HG03432 (cell line): ENCODE measurements at regions not wholly inside any gene's neighbourhood (a gene's known extent, or its start where the extent isn't known, plus 50 kb on each side); places are given as distances from the start of the nearest gene placed in this dataset.
"Not testable (repeated sequence)": the region's sequence is repeated elsewhere in the genome, so short reads cannot be mapped to it uniquely, and the experiment has no call there.

Experiments used
- ATAC-seq: cut with Tn5 transposase; IDR thresholded peaks from one replicate; pipeline ENCODE4 v1.9.1; 2021; ENCODE audit warnings: mild to moderate bottlenecking, moderate library complexity; ENCODE audit not compliant: unreplicated experiment

DNA sequence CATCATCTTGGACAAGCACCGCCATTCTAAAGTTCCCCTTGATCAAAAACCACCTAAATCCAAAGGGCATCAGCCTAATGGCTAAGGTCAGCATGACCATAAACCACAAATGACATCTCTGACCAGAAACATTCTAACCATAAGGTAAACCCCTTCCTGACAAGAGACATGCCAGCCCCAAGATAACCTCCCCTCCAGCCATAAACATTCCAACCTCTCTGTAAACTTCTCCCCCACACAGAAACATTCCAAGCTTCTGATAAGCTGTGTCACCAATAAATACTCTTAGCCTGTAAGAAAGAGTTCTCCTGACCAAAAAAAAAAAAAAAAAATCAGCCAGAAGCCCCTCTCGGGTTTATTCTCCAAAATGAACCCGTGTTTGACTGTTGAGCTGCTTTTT lies 268.2 kb downstream of the RNF152 start:
- not testable (repeated sequence) for ATAC-seq

- no peak for ATAC-seq
These were observed 273.0 kb downstream of the RNF152 start for GRCh38 chr18:61619783-61620182.

- ATAC-seq: no peak
These were observed 274.0 kb downstream of the RNF152 start for GRCh38 chr18:61618816-61619215.

DNA sequence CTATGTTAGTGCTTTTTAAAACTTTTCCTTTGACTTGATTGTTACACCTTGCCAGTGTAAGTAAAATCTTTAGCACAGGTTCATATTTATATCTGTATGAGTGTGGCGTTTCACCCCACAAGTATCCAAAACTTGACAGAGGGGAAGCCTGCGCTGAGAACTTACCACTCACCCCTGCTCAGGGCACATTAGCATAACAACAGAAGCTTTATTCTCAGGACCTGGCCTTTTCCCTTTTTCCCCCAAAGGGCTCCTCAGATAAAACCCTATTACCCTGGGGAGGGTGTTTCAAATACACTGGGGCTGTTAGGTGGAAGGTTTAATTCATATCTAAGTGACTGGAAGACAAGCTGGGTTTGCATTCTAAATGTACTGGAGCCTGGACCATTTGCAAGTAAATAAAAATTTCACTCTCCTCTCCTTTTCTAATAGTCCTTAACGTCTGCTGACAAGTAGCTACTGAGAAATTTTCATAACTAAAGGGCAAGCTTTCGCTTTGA lies 276.6 kb downstream of the RNF152 start:
- no peak for ATAC-seq

DNA sequence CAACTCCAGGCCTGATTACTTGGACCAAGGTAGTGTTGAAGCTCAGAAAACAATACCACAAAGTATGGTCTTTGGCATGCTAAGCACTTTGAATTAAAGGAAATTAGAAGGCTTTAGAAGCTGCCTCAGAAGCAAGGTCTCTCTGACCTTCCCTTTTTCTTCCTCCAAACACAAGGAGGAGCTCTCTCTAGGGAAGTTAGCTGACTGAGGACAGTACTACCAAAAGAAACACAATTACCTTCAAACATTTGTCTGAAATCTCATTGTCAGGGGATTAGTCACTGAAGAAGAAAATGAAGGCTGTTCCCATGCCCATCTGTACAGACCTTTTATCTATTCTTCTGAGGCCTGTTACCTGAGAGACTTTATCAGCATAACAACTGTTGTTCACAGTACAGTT lies 279.3 kb downstream of the CDH20 start:
- ATAC-seq: no peak

DNA sequence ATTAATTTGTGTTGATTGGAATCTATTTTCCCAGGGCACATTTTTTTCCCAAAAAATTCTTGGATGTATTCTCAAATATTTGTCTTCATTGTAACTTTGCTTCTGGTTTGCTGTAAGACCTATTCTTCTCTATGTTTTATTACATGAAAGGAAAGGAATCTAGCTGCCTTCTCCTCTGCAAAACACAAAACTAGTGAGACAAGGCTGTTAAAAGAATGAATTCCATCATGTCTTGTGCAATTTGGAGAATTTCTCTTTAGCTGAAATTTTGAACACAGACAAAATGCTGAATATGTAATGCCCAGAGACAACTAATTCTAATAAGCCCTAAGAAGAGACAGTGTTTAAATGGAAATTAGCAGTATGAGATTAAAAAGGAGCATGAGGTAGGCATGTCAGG lies 275.9 kb downstream of the CDH20 start:
- no peak for ATAC-seq

- no peak for ATAC-seq
These were observed 275.1 kb downstream of the CDH20 start for GRCh38 chr18:61608316-61608715.

- ATAC-seq: no peak
These were observed 274.6 kb downstream of the CDH20 start for GRCh38 chr18:61607867-61608266.

DNA sequence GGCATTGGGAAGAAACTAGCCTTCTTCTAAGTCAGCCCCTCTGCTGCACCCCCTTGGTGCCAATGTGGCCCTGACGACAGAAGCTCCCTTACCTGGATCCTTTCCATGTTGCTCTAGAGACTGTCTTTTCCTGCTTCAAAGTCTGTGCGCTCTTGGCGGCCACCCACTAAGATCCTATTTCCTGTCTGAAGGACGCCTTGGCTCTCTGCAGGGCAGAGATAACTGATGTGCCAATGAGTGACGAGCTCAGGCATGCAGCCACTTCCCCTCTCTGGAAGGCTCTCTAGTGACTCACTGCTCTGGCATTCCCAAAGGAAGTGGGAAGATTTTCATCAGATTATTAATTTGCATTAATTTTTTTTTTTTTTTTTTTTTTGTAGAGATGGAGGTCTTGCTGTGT lies 273.5 kb downstream of the CDH20 start:
- no peak for ATAC-seq

- ATAC-seq: no peak
These were observed 272.9 kb downstream of the CDH20 start for GRCh38 chr18:61606068-61606660.

DNA sequence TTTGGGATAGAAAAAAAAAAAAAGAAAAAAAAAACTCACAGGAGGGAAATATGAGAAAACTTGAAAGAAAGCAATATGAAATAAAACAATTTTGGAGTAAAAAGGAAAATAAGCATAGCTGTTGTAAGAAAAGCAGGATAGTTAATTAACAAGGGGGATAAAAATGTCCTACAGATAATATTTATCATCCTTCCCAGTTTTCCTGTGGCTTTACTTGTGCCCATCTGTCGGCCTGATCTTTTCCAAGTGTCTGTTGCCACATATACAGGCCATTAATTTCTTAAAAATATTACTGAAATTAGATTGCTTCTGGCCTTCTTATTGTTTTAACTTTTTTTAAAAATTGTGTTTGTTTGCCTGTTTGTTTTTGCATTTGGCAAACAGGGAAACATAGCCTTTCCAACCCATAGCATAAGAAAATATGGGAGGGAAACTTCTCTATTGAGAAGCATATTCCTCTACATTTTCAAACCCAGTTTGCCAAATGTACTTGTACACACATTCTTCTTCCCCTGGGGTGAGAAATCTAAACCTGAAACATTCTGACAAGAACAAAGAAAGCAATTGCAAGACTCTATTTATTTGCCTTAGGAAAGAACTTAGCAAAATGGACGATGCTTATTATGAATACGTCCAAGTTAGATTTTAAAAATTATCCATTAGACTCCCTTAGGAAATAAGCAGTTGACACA lies 272.3 kb downstream of the CDH20 start:
- ATAC-seq: no peak
